Bronchial epithelial cell (primary cell): ENCODE measurements at regions not wholly inside any gene's neighbourhood (a gene's known extent, or its start where the extent isn't known, plus 50 kb on each side); places are given as distances from the start of the nearest gene placed in this dataset.
A peak's percentile ranks its signal among the peaks of the same experiment; 100 is the strongest.

Source experiments
- DNase-seq: peaks from one replicate; pipeline ENCODE4 v3.0.0-alpha.2; 2010; ENCODE audit warnings: low read depth
- FAIRE-seq: peaks from 2 replicates; lab custom pipeline; 2011; peaks lifted over from hg19 to GRCh38; lab: Jason Lieb, UNC
- H3K27me3 ChIP-seq: 2 replicates; pipeline ENCODE4 v1.5.1; 2011; ENCODE audit warnings: low read length; ENCODE audit not compliant: control insufficient read depth, insufficient read depth
- H3K36me3 ChIP-seq: 2 replicates; pipeline ENCODE4 v1.5.1; 2011; ENCODE audit warnings: low read length; ENCODE audit not compliant: control insufficient read depth, insufficient read depth
- H3K4me3 ChIP-seq: 2 replicates; pipeline ENCODE4 v1.5.1; 2011; ENCODE audit warnings: mild to moderate bottlenecking, low read depth, low read length, control low read depth
- CTCF ChIP-seq: IDR thresholded peaks from 2 replicates; pipeline ENCODE4 v1.5.1; 2011; ENCODE audit warnings: mild to moderate bottlenecking, moderate library complexity, low read length, control low read depth, inconsistent platforms; ENCODE audit not compliant: insufficient read depth, severe bottlenecking

- FAIRE-seq, result no peak
Measured at GRCh38 chr12:125651625-125652024, 586.4 kb downstream of the AACS start.

GRCh38 chr12:125652681-125653080 lies 587.4 kb downstream of the AACS start:
- no peak for FAIRE-seq
- no peaks in the 10 kb centered on the region for H3K27me3 ChIP-seq
- no peak for TF ChIP-seq CTCF
- no peak overlapping the region for H3K4me3 ChIP-seq
- no peaks in the 10 kb centered on the region for H3K36me3 ChIP-seq
- DNase-seq, result no peak

More at GRCh38 chr12:125651625-125652024, 586.4 kb downstream of the AACS start:
- Histone ChIP-seq H3K36me3 (no peaks in the 10 kb centered on the region), H3K27me3 (no peaks in the 10 kb centered on the region), H3K4me3 (no peak overlapping the region)
- no peak for TF ChIP-seq CTCF
- no peak for DNase-seq

GRCh38 chr12:125657681-125658080 lies 592.4 kb downstream of the AACS start:
- DNase-seq, result no peak
- Histone ChIP-seq H3K27me3 (no peaks in the 10 kb centered on the region), H3K4me3 (no peak overlapping the region), H3K36me3 (no peaks in the 10 kb centered on the region)
- TF ChIP-seq CTCF, result no peak
- no peak for FAIRE-seq

- no peak for DNase-seq
- no peak for TF ChIP-seq CTCF
- Histone ChIP-seq H3K4me3 (no peak overlapping the region), H3K27me3 (no peaks in the 10 kb centered on the region), H3K36me3 (no peaks in the 10 kb centered on the region)
- no peak for FAIRE-seq
Measured at GRCh38 chr12:125674554-125675338, 609.5 kb downstream of the AACS start.

- DNase-seq, result no peak
- no peak for TF ChIP-seq CTCF
- H3K27me3 ChIP-seq, result no peaks in the 10 kb centered on the region
- no peak for FAIRE-seq
- H3K36me3 ChIP-seq, result no peaks in the 10 kb centered on the region
- no peak overlapping the region for H3K4me3 ChIP-seq
Measured at GRCh38 chr12:125676366-125676765, 611.1 kb downstream of the AACS start.

GRCh38 chr12:125677829-125678228 lies 612.6 kb downstream of the AACS start:
- no peak for TF ChIP-seq CTCF
- H3K36me3 ChIP-seq, result no peaks in the 10 kb centered on the region
- no peaks in the 10 kb centered on the region for H3K27me3 ChIP-seq
- no peak overlapping the region for H3K4me3 ChIP-seq
- DNase-seq (no peak), FAIRE-seq (peak; percentile 84)
